Stimulated activated CD4-positive, alpha-beta T cell treated with anti-CD3 and anti-CD28 coated beads, TNF-alpha, amount 100 ng/mL, for 24 hours (primary cell): ENCODE measurements at regions not wholly inside any gene's neighbourhood (a gene's known extent, or its start where the extent isn't known, plus 50 kb on each side); places are given as distances from the start of the nearest gene placed in this dataset.
A peak's percentile ranks its signal among the peaks of the same experiment; 100 is the strongest.
"Not testable (repeated sequence)": the region's sequence is repeated elsewhere in the genome, so short reads cannot be mapped to it uniquely, and the experiment has no call there.

ENCODE experiments used
- DNase-seq, 3 experiments: peaks; one replicate each; pipeline ENCODE4 v3.0.0-alpha.2; 2020; ENCODE audit warnings: low read depth in 3 of 3

DNA sequence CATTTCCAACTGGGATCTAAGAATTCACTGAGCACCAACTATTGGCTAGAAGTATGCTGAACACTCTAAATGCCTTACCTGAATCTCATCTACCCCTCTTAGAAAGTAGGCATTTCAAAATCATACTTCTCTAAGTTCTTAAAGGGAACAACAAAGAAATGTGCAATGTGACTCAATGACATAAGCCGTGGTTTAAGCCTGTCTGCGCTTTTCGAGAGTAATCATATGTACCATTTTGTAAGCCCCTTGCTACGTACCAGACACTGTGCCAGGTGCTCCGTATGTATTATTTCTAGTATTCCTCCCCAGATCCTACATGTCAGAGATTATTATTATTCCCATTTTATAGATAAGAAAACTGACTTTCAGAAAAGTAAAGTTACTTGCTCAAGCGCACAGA is 454.2 kb downstream of the SETD4 start:
- DNase-seq = no peak

DNA sequence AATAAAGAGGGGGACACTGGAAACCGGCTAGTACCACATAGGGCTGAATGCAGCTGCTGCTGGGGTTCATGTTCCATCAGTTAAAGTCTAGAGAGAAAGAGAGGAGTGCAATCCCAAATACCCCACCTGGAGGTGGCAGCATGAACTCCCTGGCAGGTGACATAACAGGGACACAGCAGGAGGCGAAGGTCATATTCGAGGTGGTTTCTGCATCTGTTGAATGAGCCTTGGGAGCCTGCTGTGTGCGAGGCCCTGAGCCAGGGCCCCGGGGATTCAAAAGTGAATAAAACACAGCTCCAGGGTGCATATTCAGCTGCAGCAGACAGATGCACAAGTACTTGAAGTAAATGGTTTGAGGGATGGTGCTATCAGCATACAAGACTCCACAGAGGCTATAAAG is 456.8 kb downstream of the SETD4 start:
- no peak for DNase-seq

- no peak for DNase-seq
Measured at GRCh38 chr21:35602811-35603362, 457.4 kb downstream of the SETD4 start.

DNA sequence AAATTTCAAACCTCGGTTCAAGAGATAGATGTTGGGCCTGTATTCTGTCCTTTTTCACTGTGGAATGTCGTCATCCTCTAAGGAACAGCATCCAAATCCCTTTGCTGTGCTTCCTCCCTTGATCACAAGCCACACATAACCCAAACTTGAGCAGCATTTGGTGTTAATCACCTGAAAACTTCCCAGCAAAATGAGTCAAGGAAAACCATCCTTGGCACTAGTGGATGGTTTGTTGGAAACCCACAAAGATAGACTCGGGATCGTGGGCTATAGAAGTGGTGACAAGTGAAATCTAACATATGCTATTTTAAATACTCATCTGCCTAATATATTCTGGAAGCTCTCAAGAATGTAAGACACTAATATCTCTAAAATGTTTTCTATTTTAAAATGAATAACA is 459.1 kb downstream of the SETD4 start:
- DNase-seq = no peak

- no peak for DNase-seq
Measured at GRCh38 chr21:35599164-35599563, 461.2 kb downstream of the SETD4 start.

- no peak for DNase-seq
Measured at GRCh38 chr21:35597750-35598339, 462.5 kb downstream of the SETD4 start.

- DNase-seq = no peak
Measured at GRCh38 chr21:35594905-35595304, 465.4 kb downstream of the SETD4 start.

DNA sequence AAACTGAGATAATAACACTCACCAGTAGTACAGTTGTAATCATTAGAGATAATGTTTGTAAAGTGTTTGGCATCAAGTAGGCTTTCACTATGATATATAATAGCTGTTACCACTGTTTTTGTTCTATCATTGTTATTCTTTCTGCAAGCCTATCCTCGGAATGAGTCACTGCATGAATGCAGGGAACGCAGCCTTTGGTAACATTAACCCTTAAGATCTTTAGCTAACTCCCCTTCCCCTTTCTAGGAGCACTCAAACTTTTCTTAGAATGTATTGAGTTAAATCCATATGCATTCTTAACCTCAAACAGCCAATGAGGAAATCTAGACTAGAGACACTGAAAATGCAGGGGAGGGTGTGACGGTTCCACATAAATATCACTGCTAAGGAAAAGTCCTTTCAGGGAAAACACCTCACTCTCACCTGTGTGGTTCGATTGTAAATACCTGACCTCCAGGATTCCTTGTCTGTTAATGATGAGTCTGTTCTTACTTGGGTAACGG is 467.3 kb downstream of the SETD4 start:
- no peak for DNase-seq

DNA sequence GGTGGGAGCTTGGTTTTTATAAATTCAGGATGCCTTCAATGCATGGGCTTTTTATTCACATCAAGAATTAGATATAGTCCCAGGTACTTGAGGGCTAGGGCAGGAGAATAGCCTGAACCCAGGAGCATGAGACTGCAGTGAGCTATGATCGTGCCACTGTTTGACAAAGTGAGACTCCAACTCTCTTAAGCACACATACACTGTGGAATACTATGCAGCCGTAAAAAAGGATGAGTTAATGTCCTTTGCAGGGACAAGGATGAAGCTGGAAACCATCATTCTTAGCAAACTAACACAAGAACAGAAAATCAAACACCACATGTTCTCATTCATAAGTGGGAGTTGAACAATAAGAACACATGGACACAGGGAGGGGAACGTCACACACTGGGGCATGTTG is 470.0 kb downstream of the SETD4 start:
- DNase-seq = not testable (repeated sequence)

DNA sequence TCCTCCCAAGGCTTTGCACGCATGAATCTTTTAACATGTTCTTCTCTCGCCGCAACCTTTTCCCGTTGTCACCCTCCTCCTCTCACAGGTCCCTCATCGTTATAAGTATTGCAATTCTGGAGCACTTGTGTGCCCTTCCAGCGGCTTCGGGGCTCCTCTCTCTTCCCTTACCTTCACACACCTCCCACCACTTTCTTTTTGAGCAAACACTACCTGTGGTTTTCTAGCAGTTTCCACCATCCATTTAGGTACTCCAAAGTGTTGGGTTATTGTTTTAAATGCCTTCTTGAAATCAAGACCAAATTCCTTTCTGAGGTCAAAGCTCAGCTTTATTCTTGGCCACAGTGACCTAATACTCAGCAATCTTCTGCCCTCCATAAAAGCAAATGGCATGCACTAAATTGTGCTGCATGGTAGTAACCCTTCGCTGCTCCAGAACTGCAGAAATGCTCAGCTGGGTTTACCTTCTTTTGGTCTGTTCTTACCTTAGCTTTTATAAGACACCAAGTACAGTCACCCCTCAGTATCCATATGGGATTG is 472.4 kb downstream of the SETD4 start:
- DNase-seq = no peak

DNA sequence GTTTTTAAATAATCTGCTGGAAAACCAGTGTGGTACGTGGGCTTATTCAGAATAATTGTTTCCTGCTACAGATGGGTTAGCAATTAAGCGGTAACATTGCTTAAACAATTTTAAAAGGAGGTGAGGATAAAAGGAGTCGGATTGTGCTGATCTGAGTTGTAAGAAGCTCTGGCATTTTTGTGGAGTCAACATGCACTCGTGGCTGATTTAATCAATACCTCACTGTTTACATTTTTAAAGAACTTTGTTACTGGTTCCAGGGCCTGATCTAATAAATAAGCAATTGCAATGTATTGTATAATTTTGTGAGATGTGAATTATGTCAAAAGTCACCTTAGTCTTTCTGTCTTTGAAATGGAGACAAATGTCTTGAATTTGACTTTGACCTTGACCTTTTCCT is 474.0 kb downstream of the SETD4 start:
- DNase-seq = no peak

GRCh38 chr21:35585878-35586277 is 474.4 kb downstream of the SETD4 start:
- no peak for DNase-seq

GRCh38 chr21:35585155-35585554 is 475.2 kb downstream of the SETD4 start:
- DNase-seq = no peak

- DNase-seq = no peak
Measured at GRCh38 chr21:35583566-35584216, 476.6 kb downstream of the SETD4 start.

- DNase-seq = no peak
Measured at GRCh38 chr21:35582731-35583130, 477.6 kb downstream of the SETD4 start.

- DNase-seq = no peak
Measured at GRCh38 chr21:35581640-35582039, 478.7 kb downstream of the SETD4 start.

- DNase-seq = no peak
Measured at GRCh38 chr21:35579520-35580293, 480.6 kb downstream of the SETD4 start.

- peak in 1 of 3 experiments; percentile 20 for DNase-seq
Measured at GRCh38 chr21:35578831-35579471, 481.4 kb downstream of the SETD4 start.

DNA sequence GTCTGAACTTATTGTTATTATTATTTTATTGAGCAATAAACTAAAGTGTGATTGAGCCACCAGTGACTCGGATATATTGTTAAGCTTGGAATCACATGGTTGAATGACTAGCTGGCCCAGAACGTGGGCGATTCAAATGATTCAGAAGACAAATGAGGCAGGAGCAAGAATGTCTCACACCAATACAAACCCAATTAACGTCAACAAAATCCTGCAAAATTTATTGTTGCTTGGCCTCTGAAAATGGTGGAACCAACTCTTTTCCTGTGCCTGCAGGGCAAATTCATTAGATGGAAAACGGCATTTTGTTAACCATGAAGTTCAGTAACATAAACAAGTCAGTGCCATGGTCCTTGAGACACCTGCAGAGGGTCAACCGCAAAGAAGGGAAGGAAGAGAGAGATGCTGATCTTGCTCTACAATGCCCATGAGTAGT is 482.0 kb downstream of the SETD4 start:
- no peak for DNase-seq

DNA sequence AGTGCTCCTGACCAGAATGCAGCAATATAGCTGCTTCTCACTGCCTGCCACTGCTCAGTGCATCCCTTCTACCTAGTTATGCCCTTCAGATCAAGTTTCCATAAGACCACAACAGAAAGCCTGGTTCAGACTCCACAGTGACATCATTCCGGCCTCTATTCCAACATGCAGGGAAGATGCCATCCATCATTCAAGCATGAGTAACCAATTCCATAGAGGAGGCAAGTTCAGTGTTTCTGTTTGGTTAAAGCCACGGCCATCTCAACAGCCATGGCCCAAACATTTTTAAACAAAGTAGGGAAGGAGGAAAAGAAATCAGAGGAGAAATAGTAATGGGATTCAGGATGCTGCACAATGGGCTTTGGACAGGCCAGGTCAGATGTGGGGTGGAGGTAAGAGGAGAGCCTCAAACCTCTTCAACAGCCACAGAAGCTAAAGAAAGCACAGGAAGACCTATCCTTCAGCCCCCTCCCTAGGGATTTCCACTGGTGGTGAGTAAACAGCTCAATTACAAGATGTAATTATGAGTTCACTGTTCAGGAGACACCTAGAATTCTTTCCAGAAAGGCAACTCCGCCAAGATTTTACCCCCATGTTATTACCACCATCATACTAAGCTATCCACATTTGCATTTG is 484.9 kb downstream of the SETD4 start:
- no peak for DNase-seq
